IPS-18a (cell line): ENCODE measurements at regions not wholly inside any gene's neighbourhood (a gene's known extent, or its start where the extent isn't known, plus 50 kb on each side); places are given as distances from the start of the nearest gene placed in this dataset.

Experiments used
- H3K27ac ChIP-seq: one replicate; pipeline ENCODE4 v1.5.1; 2013; ENCODE audit warnings: low read length
- H3K27me3 ChIP-seq: one replicate; pipeline ENCODE4 v1.6.1; 2013; ENCODE audit warnings: mild to moderate bottlenecking, low read length; ENCODE audit not compliant: control insufficient read depth, insufficient read depth
- H3K36me3 ChIP-seq: one replicate; pipeline ENCODE4 v1.6.1; 2013; ENCODE audit warnings: low read depth, low read length; ENCODE audit not compliant: control insufficient read depth
- H3K4me1 ChIP-seq: one replicate; pipeline ENCODE4 v1.6.1; 2013; ENCODE audit warnings: low read depth, low read length; ENCODE audit not compliant: control insufficient read depth
- H3K4me3 ChIP-seq: one replicate; pipeline ENCODE4 v1.5.1; 2013; ENCODE audit warnings: low read length
- H3K9ac ChIP-seq: one replicate; pipeline ENCODE4 v1.6.1; 2013; ENCODE audit warnings: mild to moderate bottlenecking, low read length, moderate library complexity
- H3K9me3 ChIP-seq: one replicate; pipeline ENCODE4 v1.6.1; 2013; ENCODE audit warnings: low read depth, low read length; ENCODE audit not compliant: control insufficient read depth

DNA sequence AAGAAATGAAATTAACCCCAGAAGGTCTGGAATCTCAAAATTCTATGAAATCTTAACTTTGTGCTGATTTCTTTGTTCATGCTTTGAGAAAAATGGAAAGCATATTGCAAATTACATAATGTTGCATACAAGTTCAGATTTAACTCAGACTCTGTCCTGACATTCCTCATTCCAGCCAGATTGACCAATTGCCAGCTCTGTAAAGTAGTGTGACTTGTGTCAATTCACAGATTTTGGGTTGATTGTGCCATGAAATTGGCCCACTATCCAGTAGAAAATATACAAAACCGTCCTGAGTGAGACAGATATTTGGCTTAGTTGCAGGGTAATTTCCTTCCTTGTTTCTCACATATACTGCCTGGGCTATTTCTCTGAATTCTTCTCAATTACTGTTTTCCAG, 1312.6 kb downstream of the ROBO1 start:
- H3K27ac ChIP-seq: no peak overlapping the region

DNA sequence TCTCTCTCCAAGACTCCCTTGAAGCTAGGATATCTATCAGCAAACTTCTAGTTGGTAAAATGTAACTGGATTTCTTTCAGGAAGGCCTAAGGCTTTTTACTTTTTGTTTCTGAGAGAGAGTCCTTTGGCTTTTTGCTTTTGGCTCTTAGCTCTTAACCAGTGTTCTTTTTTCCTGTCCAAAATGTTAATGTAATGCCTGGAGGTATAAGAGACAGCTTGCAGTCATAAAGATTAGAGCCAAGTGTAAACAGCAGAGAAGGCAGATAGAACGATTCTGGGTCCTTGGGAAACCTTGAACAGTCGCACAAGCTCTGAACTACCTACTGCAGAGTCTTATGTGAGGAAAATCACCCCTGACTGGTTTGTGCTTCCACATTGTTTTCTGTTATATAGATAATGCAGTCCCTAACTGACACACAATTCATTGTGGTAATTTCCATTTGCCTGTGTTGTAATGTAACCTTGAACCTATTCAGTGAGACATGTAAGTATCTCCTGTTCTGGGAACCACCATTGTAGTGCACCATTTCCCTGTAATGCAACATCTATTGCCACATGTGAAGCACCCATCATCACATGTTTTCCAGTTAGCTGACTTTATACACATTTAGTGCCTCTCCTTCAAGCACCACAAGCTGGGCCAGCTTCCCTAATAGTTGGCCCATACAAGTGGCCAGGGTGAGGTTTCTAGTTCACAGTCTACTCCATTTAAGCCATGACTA, 1311.9 kb downstream of the ROBO1 start:
- no peaks in the 10 kb centered on the region for H3K27me3 ChIP-seq
- H3K9me3 ChIP-seq: no peaks in the 10 kb centered on the region
- H3K4me1 ChIP-seq: peaks cover 4% of the 10 kb centered on the region
- no peak overlapping the region for H3K27ac ChIP-seq
- no peaks in the 10 kb centered on the region for H3K36me3 ChIP-seq
- H3K4me3 ChIP-seq: no peak overlapping the region
- H3K9ac ChIP-seq: no peak overlapping the region

More for the DNA sequence above, 1312.6 kb downstream of the ROBO1 start:
- H3K9ac ChIP-seq: no peak overlapping the region
- H3K36me3 ChIP-seq: no peaks in the 10 kb centered on the region
- peaks cover 4% of the 10 kb centered on the region for H3K4me1 ChIP-seq
- no peaks in the 10 kb centered on the region for H3K27me3 ChIP-seq
- no peaks in the 10 kb centered on the region for H3K9me3 ChIP-seq
- no peak overlapping the region for H3K4me3 ChIP-seq

DNA sequence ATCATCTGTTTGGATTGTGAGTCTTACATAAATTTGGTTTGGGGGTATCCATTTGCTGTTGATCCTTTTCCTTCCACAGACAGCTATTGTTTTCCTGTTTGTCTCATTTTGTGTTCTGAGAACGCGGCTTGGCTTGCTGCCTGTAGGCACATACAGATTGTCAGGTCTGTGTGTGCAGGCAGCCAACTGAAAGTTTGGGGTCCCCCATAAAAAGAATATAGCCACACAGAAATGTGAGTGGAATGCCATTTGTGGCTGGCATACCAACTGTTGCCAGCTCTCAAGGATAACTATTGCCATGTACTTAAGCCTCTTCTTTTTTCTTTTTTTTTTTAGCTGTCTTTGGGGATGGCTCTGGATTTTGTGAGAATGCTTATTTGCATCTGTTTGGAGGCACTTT, 1308.0 kb downstream of the ROBO1 start:
- Histone ChIP-seq H3K9ac (no peak overlapping the region), H3K4me1 (peaks cover 4% of the 10 kb centered on the region), H3K9me3 (no peaks in the 10 kb centered on the region), H3K27me3 (no peaks in the 10 kb centered on the region), H3K36me3 (no peaks in the 10 kb centered on the region), H3K4me3 (no peak overlapping the region), H3K27ac (no peak overlapping the region)

DNA sequence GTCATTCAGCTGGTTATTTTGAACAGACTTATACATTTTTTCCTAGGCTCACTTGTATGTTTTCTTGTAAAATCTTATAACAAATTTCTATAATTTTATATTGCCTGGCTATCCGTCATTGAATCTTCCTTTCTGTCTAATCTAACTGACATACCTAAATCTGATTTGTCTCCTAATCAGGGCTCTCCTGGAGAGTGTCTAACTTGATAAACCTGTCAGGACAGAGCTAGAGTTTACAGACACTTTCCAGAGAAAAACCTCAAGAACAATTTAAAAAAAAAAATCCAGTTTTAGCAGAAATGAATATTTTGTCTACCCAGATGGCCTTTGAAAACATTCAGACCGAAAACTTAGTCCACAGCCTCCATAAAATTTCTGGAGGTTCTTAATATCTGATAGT, 1305.8 kb downstream of the ROBO1 start:
- Histone ChIP-seq H3K9ac (no peak overlapping the region), H3K27ac (no peak overlapping the region)

DNA sequence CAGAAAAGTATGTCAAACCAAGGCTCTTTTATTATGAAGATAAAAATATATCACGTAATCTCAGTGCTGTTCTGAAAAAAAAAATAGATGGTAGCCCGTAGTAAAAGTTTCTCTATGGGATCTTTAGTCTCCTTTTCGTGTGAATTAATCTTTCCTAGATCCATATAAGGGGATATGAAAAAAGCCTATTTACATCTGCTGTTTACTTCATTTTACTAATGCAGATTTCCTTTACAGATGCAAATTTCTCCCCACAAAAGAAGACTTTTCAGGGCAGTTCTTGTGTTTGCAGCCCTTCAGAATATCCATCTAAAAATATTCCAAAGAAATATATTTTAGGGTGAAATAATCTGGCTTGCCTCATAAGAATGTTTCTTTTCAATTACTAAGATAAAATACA, 1291.7 kb downstream of the ROBO1 start:
- Histone ChIP-seq H3K9me3 (peaks cover 17% of the 10 kb centered on the region), H3K27ac (peak overlapping the region; percentile 2), H3K4me1 (peaks cover 20% of the 10 kb centered on the region), H3K27me3 (no peaks in the 10 kb centered on the region), H3K36me3 (no peaks in the 10 kb centered on the region), H3K4me3 (no peak overlapping the region), H3K9ac (no peak overlapping the region)

More for the DNA sequence above, 1305.8 kb downstream of the ROBO1 start:
- Histone ChIP-seq H3K36me3 (no peaks in the 10 kb centered on the region), H3K4me1 (peaks cover 4% of the 10 kb centered on the region), H3K9me3 (no peaks in the 10 kb centered on the region), H3K27me3 (no peaks in the 10 kb centered on the region), H3K4me3 (no peak overlapping the region)

DNA sequence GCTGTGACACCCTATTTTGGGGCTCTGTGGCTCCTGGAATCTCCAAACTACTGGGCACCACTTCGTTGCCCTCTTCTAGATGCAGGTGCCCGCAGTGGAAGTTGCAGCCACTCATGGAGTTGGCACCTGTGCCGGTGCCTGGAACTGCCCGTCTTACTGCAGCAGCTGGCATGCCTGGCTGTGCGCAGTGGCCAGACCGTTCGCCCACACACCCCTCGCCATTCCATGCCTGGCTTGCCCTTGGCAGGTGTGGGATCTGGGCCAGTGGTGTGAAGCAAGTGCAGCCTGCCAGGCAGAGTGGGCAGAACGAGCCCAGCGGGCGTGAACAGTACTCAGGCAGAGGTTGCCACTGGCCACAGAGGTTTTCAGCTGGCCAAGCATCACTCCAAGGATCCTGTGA, 1286.7 kb downstream of the ROBO1 start:
- H3K27ac ChIP-seq: no peak overlapping the region
- no peak overlapping the region for H3K9ac ChIP-seq
- H3K4me3 ChIP-seq: no peak overlapping the region
- no peaks in the 10 kb centered on the region for H3K27me3 ChIP-seq
- H3K4me1 ChIP-seq: peaks cover 16% of the 10 kb centered on the region
- H3K9me3 ChIP-seq: no peaks in the 10 kb centered on the region
- H3K36me3 ChIP-seq: no peaks in the 10 kb centered on the region

DNA sequence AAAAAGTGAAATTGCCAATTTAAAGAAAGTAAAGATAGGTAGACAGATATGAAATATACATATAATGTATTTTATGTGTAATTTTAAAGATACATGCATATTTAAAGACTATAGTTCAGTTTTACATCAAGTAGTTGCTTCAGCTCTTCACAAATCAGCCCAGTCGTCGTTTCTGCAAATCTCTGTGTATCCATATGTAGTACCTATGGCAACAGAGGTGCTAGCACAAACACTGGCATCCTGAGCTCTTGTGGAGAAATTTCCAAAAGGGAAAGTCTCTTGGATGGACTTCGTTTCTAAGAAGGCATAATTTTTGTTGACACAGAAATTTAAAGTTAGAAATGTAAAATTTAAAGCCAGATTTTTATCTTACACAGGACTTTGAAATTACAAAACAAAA, 1284.7 kb downstream of the ROBO1 start:
- no peak overlapping the region for H3K4me3 ChIP-seq
- no peaks in the 10 kb centered on the region for H3K36me3 ChIP-seq
- peaks cover 5% of the 10 kb centered on the region for H3K4me1 ChIP-seq
- no peak overlapping the region for H3K27ac ChIP-seq
- no peak overlapping the region for H3K9ac ChIP-seq
- peaks cover 6% of the 10 kb centered on the region for H3K9me3 ChIP-seq
- H3K27me3 ChIP-seq: no peaks in the 10 kb centered on the region

DNA sequence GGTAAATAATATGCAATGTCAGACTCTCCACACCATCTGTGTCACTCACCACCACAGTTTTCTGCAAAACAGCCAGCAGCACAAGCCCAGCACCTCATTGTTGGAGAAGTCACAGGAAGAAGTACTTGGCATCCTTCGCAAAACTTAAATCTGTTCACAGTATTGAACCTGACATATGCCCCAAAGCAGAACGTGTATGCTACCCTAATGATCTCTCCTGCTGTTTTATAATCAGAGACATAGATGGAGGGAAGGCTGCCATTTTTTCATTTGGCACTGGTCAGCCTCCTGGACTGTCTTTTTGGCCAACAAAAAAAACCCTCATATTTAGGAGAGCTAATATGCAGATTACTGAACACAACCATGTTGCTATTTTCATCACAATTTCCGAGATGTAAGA, 1272.9 kb downstream of the ROBO1 start:
- Histone ChIP-seq H3K4me1 (no peaks in the 10 kb centered on the region), H3K36me3 (no peaks in the 10 kb centered on the region), H3K9me3 (no peaks in the 10 kb centered on the region), H3K4me3 (no peak overlapping the region), H3K27ac (no peak overlapping the region), H3K9ac (no peak overlapping the region), H3K27me3 (no peaks in the 10 kb centered on the region)

DNA sequence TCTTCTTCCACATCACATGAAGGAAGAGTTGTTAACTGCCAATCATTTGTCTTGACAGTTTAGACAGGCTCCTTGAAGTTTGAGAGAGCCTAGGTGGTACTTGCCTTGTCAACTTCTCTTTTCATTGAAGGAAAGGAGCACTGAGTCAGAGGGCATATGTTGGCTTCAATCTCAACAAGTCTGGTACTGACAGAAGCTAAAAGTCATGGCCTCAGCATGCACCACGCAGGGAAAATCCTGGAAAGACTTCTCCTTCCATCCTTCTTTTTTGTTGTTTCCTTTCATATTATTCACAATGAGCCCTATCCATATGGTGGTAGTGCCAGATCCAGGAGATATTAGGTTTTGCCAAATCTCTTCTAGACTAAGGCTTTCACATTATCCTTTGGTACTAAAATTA, 1272.5 kb downstream of the ROBO1 start:
- Histone ChIP-seq H3K9me3 (no peaks in the 10 kb centered on the region), H3K4me3 (no peak overlapping the region), H3K4me1 (no peaks in the 10 kb centered on the region), H3K9ac (no peak overlapping the region), H3K36me3 (no peaks in the 10 kb centered on the region), H3K27ac (no peak overlapping the region), H3K27me3 (no peaks in the 10 kb centered on the region)

DNA sequence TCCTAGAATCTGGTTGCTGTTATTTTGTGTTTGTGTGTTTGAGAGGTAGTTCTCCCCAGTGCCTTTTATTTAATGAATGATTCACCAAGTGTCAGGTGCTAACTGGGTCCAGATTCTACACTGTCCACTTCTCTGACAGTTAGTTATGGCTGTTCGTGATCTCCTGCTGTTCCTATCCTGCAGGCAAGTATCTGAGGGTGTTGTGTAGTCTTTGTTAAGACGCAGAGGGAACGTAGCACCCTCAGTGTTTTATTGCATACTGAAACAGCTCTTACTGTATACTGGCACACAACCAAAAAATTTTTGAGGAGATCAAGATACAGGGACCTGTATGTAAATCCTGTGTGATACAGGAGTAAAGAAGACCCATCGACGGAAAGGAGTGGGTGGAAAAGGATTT, 1271.3 kb downstream of the ROBO1 start:
- Histone ChIP-seq H3K36me3 (no peaks in the 10 kb centered on the region), H3K4me3 (no peak overlapping the region), H3K4me1 (no peaks in the 10 kb centered on the region), H3K9ac (no peak overlapping the region), H3K27me3 (no peaks in the 10 kb centered on the region), H3K27ac (no peak overlapping the region), H3K9me3 (no peaks in the 10 kb centered on the region)

DNA sequence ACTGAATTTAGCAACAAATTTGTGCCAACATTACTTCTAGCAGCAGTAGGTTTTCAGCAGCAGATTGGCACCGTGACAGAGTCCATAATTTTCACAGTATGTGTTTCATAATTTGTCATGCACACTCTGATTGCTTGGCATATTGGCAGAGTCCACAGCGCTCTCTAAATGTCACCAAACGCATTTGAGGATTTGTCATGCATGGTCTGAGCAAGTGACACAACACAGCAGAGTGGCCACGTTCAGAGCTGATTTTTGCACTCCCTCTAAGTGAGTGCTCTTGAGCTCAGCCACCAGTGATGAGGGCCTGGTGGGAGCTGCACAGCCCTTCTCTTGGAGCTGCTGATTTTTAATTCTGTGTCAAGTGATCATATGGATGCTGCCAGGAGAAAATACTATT, 1270.8 kb downstream of the ROBO1 start:
- Histone ChIP-seq H3K4me3 (no peak overlapping the region), H3K4me1 (no peaks in the 10 kb centered on the region), H3K36me3 (no peaks in the 10 kb centered on the region), H3K9ac (no peak overlapping the region), H3K27ac (no peak overlapping the region), H3K9me3 (no peaks in the 10 kb centered on the region), H3K27me3 (no peaks in the 10 kb centered on the region)

DNA sequence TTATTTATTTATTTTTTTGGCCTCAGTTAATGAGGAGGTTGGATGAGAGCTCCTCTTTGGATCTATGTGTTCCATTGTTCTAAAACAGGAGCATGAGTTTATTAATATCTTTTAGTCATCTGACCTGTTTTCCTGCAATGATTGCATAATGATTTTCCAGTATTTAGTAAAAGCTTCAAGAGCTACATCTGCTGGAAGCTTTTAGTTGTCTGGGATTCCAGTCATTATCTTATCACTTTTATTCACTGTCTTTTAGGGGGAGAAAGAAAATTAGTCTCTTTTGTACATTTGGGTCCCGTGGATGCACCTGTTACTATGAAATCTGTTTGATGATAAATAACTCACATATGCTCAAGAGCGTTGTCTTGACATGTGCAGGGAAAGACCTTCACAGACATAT, 1270.0 kb downstream of the ROBO1 start:
- Histone ChIP-seq H3K27me3 (no peaks in the 10 kb centered on the region), H3K4me1 (no peaks in the 10 kb centered on the region), H3K9ac (no peak overlapping the region), H3K36me3 (no peaks in the 10 kb centered on the region), H3K9me3 (no peaks in the 10 kb centered on the region), H3K27ac (no peak overlapping the region), H3K4me3 (no peak overlapping the region)
